HG02884 (cell line): ENCODE measurements at regions not wholly inside any gene's neighbourhood (a gene's known extent, or its start where the extent isn't known, plus 50 kb on each side); places are given as distances from the start of the nearest gene placed in this dataset.

ENCODE experiments used
- ATAC-seq: cut with Tn5 transposase; IDR thresholded peaks from one replicate; pipeline ENCODE4 v1.9.1; 2021; ENCODE audit warnings: mild to moderate bottlenecking, moderate library complexity; ENCODE audit not compliant: unreplicated experiment

DNA sequence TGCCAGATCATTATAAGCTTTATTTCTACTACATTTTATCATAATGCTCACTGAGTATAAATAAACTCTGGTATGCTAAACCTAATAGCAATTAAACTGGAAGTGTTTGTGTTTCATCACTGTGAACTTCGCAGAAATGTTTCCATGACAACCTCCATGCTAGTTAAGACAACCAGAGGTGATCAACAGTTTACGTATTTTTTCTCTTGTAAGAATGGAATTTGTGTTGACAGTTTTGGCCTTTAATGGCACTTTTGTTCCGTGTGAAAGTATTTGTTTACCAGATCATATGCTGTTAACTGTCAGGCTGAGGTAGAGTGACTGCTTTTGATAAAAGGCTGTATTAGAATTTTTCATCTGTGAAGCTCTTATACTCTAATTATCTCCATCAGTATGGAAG, 212.1 kb upstream of the PPP1R3A start:
- no peak for ATAC-seq

DNA sequence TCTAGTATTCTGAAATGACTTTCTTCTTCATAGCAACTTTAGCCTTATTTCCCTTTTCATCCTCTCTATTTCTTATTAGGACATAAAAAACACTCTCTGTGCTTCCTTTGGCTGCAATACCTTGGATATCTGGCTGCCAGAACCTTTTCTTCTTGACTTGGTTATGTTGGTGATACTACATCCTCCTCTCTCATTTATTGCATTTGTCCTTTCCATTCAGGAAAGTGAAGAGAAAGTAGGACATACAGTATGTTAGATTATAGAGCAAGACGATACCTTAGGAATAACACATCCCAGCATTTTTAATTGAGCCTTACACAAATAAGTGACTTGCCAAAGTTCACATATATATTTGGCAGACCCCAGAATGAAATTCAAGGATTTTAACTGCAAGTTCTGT, 210.1 kb upstream of the PPP1R3A start:
- ATAC-seq: no peak

DNA sequence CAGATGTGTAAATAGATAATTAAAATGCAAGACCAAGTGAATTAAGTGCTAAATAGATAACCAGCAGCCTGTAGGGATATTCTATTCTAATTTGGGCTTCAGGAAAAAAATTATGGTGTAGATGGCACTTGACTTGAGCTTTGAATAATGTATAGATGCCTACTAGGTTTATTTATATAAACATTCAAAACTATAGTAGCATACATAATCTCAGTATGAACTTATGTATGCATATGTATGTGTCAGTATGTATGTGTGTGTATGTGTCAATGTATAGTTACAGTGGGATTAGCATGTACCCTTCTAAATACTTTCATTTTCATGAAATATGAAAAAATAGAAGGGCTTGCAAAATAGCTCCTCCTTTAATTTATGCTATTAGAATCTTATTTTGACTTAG, 207.3 kb upstream of the PPP1R3A start:
- ATAC-seq: no peak

DNA sequence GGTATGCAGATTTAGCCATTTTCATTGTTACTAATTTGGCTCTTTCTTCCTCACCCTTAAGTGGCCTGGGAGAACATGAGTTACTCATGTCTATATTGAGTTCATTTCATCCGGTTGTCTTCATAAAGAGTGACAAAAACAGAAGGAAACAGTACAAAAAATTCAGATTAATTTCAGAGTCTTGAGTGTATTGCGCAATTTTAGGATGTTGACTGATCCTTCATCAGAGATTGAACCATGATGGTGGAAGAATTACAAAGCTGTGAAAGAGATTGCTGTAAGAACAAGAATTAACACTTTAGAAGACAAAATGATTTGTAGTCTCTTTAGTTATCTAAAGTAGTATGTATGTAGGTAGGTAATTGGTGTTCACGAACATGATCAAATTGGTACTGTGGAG, 194.0 kb upstream of the PPP1R3A start:
- ATAC-seq: no peak

DNA sequence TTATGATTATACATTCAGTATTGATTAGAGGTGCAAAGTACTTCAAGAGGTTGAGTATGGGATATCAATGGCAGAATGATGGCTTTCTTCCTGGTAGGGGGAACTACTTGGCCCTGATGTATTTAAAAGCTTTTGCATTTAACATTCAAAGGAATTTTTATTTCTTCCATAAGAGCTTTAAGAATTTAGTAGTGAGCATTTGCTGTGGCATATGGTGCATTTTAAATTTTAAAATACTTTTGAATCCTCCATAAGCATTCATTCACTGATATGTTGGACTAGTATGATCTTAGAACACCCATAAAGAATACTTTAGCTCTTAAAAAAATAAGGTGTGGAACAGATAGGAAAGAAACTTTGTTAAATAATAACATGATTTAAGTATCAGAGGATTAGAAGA, 191.9 kb upstream of the PPP1R3A start:
- no peak for ATAC-seq

DNA sequence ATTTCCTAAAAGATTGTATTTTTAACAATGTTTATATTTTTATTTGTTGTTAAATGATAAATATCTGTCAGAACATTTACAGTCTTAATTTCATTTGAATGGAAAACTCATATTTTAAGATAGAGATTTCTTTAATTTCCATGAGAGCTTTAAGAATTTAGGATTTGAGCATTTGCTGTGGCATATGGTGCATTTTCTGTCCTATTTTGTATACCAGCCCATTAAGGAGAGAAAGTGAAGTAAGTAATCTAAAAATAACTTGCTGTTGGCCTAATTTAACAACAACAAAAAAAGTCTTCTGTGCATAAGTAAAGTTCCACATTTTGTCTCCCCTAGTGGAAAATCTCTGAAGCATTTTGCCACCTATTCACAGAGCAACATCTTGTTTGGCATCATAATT, 190.9 kb upstream of the PPP1R3A start:
- no peak for ATAC-seq

DNA sequence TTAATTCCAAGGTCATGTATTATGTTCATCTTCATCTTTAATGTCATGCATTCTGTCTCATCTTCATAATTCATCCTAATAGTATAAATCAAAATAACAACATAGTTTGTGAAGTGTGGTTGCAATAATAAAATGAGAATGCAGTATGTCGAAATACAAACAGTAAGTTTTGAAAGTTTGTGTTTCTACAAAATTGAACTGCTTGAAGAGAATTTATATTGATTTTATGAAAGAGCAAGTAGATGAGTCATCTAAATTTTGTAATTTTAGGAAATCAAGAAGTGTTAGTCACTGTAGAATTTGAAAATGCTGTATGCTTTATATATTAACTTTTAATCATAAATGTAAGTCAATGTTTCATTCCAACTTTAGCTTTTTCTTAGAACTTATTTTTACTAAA, 190.5 kb upstream of the PPP1R3A start:
- ATAC-seq: no peak

DNA sequence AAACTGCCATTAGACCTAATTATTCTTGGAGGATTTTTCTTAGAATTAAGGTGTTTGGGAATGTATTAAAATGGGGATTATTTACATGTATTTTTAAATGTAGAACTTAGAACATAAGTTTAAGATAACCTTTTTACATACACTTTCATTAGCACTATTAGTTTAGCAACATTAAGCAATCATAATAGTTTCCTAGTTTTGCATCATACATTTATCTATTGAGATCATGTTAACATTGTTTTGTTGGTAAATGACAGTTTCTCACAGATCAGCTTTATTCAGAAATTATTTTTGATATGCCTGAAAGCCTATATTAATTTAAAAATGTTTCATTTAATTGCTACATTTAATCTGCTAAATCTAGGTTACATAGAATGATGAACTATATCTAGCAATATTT, 189.7 kb upstream of the PPP1R3A start:
- ATAC-seq: no peak

DNA sequence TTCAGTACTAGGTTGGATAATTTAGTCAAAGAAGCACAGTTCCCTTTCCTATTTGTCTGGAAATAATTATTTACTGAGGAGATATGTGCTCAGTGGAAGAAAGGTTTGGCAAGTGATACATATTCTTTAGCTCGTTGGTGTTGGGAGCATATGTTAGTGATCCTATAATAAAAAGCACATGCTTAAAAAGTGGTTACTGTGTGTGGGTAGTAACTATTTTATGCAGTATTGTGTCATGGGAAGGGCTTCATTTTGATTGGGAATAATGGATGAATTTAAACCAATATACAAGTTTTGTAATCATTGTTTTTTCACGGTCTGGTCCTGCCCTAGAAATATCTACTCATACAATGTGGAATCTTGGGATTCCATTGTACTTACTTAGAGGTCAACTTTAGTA, 188.7 kb upstream of the PPP1R3A start:
- no peak for ATAC-seq

DNA sequence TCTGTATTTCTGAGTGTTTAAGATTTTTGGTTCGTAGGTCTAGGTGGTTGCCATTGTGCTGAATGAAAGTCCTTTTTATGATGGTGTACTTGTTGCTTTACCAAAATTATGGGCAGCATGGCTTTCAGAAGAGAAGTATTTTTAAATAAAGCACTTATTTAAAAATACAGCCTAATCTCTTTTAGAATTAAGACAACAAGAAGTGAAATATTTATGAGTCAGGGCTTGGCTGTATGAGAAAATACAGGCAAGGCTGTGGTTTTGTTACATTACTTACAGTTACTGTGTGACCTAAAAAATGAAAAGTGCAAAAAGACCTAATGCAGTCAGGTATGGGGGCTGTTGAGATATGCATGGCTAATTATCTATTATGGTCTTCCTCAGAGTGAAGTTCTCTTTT, 185.2 kb upstream of the PPP1R3A start:
- no peak for ATAC-seq

DNA sequence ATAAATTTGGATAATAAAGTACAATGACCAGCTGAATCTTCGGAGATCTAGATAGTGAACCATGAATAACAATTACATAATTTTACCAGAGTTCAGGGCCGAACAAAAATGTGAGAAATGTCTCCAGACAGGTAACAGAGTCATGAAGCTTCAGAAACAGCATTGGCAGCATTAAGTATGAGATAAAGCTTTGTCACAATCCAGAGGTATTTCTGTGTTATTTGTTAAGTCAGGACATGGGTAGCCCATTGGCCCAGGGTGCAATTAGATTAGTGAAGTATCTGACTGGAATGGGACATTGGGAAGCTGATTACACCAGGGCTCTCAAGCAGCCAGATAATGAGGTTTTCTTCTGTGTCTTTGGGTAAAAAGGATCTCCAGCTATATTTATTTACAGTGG, 184.2 kb upstream of the PPP1R3A start:
- no peak for ATAC-seq

DNA sequence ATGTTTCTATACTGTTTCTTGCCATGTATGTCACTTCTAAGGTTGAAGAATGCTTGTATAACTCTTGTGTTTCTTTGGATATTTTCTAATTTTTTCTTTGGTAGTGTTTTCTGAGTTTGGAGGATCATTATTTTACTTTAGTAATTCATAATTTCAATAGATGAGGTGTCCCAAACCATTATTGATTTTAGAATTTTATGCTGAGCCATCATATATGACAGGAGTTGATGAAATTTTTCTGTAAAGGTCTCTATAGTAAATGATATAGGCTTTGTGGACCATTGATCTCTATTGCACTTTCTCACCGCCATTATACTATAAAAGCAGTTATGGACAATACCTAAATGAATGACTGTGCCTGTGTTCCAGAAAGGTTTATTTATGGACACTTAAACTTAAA, 183.3 kb upstream of the PPP1R3A start:
- no peak for ATAC-seq

DNA sequence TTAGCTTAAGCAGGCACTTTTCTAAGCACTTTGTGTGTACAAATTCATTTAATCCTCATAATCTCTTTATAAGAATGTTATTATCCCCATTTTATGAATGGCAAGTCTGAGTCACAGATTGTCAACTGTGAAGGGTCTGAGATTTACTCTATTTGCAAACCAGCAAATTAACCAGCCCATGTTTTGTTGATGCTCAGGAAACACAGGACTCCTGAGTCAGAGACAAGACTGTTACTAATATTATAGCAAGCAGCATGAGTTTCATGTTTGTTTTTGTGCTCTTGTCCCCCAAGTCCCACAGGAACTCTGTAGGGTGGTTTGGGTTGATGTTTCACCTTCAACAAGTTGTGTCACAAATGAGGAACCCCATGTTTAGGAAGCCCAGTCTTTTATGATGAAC, 182.0 kb upstream of the PPP1R3A start:
- no peak for ATAC-seq

DNA sequence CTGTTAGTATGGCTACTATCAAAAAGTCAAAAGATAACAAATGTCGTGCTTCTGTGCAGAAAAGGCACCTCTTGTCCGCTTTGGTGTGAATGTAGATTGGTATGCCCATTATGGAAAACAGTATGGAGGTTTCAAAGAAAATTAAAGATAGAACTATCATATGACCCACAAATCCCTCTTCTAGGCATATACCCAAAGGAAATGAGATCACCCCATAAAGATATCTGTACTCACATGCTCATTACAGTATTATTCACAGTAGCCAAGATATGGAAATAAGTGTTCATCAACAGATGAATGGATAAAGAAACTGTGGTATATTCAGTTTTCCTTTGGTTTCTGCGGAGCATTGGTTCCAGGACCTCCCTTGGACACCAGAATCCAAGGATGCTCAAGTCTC, 180.5 kb upstream of the PPP1R3A start:
- no peak for ATAC-seq

DNA sequence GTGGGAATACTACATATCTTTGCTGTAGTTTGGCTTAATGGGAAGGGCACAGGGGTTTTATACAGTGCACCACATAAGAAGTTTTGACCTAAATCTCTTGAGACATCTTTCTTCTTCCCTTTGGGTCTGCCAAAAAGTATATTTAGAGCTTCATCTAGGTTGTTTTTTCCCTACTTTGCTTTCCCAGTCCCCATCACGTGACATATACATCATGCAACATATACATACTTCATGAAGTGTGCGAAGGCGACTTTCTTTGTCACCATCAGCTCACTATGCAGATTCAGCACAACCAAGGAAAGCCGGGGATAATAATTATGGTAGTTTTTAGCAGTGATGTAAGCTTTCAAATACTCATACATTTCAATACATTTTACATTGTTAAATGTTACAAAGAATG, 177.1 kb upstream of the PPP1R3A start:
- ATAC-seq: no peak

DNA sequence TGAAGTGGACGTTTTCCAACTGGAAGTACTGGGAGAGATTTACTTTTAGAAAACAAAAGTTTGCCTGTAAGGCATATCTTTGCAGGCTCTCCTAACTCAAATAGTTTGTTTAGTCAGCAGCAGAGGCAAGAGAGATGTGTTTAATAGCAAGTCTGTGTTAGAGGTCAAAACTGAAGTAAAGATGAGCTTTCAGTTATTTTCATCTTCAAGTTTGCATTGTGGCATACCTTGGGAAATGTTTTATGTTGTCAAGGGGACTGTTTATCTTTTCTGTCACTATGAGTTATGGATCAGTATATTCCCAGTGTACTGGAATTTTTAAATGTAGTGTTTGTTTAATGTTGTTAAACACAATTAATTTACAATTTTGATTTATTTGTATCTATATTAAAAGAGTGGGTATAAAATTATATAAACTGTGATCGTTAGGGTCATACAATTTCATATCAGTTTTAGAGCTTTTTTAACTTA, 169.7 kb upstream of the PPP1R3A start:
- ATAC-seq: no peak

DNA sequence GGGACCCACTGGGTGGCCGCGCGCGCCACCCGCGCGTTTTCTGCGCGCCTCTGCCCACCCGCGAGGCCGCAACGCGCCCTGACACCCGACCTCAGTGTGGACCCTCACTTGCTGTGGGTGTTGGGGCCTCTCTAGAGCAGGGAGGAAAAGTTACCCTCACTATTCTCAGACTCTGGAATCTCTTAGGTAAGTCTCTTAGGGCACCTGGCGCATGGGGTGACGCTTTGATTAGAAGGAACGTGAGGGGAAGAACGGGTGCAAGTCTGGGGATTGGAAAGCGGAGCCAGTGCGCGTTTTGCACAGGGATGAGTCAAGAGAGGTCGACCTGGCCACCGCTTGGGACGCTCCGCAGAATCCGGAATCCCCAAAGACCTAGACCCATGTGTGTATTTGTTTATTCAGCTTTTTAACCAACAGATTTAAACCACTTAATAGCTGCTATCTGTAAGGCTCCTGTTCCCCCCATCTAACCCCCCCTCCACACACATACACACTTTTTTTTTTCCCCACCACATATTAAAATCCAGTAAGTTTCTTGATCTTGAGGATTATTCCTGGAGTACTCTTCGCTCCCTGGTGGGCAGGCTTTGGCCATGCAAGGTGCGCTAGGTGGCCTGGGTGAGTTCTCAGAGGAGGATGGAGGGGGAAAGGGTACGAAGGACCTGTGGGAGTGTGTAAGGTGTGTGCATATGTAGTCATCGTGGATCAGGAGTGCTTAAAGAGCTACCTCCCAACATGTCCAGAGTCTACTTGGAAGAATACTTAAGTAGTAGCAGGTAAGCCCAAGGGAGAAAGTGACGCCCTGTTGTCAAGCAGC, 169.1 kb upstream of the PPP1R3A start:
- no peak for ATAC-seq

DNA sequence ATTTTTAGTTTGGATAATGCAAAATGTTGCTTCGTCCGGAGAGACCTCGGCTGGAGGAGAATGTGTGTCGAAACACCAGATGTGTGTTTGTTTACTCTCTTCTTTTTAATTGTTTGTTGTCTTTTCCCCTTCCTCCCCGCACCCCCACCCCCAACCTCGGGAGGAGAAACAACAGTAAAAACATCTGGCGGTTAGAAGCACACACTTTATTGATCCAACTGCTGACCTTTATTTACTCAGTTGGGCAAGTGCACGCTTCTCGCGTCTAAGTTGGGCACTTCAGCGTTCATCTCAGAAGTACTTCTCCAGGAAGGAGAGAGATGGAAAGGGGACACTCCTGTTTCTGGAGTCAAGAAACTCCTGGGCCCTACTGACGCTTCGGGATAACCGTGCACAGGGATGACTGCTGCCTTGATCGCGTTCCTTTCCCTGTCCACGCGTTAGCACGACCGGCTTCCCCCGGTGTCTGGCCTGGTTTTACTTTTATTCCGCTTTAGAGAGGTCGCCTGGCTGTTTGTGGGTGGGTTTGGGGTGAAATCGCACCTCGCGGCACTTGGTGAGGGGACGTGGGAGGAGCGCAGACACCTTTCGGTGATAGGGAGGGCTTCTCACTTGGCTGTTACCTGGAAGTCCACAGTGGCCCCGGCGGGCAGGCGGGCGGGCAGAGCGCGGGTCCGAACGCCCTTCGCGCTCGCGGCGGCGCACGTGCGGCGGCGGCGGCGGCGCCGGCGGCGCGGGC, 168.3 kb upstream of the PPP1R3A start:
- ATAC-seq: no peak

DNA sequence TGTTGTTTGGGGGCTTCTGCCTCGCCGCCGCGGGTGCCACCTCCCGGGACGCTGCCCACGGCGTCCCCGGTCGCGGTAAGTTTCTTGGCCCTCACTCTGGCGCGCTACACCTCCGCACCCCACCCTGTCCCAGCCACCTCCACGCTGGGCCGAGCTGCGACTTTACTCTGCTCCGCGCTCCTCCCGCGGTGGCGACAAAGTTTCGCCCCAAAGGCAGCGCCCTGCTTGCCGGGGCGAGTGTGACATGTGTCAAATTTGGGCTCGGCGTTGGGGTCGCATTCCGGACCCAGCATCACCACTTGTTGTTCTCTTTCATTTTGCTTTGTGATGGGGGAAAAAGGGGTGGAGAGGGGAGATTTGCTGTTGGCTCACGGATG, 167.7 kb upstream of the PPP1R3A start:
- no peak for ATAC-seq

DNA sequence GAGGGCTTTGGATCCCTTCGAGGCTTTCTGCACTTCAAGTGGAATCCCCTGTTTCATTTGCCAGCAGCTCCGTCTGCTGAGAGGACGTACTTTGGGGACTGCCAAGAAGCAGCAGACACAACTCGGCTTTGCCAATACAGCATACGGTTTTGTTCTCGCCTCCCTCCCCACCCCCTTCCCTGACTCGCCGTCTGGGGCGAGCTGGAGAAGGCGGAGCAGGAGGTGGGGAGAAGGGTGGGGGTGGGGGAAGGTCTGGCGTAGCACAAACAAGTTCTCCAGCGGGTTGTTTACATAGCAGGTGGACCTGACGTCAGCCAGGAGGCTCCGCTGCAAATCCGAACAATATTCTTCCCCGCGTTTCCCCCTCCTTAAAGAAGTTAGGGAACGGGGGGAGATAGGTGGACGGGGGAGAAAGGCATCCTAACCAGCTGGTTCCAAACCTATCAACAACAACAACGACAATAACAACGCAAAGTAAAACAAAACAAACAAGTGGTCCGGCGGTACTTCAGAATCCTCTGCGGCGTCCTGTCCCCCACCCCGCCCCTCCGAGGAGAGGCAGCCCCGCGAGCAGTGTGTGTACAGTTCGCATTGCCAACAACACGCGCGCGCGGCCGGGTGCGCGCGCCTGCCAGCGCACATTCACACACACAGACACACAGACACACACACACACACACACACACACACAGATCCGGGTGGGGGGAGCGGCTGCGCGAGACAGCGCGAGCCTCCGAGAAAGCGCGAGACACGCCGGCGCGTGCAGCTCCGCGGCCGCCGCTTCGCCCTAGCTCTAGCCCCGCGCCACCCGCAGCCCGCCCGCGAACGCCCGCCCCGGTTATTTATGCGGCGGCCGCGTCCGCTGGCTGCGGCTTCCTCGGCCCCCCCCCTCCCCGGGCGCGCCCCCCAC, 167.0 kb upstream of the PPP1R3A start:
- peak; percentile 18 for ATAC-seq

DNA sequence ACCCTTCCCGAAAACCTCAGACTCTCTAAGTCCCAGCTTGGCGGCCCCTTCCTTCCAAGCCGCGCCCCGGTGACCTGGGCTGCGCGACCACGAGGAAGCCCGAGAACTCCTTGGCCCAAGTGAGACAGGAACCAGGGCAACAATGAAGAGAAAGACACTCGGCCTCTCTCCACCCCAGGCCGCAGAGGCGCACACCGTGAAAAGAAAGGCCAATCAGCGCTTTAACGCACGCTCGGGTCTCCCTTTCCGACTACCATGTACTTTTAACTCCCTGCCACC, 166.4 kb upstream of the PPP1R3A start:
- peak; percentile 21 for ATAC-seq
